T47D (cell line): ENCODE measurements at regions not wholly inside any gene's neighbourhood (a gene's known extent, or its start where the extent isn't known, plus 50 kb on each side); places are given as distances from the start of the nearest gene placed in this dataset.

Experiments
- DNase-seq, 2 experiments: peaks; one replicate each; pipeline versions ENCODE4 v3.0.0 to v3.0.0-alpha.2; 2011 to 2012; ENCODE audit warnings: low read depth in 1 of 2, low spot score in 1 of 2
- JUND ChIP-seq: IDR thresholded peaks from 2 replicates; pipeline ENCODE4 v1.6.1; 2012; ENCODE audit warnings: low read depth
- in situ Hi-C: cut with HindIII; loops from 2 replicates; pipeline ENCODE4 v1.10.0; 2016; ENCODE audit warnings: low sequenced_read_pairs, low pct_unique_long_range_greater_than_20kb

- in situ Hi-C loops, result no loop called here
- no peak for DNase-seq
- no peak for TF ChIP-seq JUND
Observed at GRCh38 chr5:142459209-142459608, 134.4 kb upstream of the SPRY4 start.

- in situ Hi-C loops, result no loop called here
- no peak for DNase-seq
- TF ChIP-seq JUND, result no peak
Observed at GRCh38 chr5:142455856-142456255, 131.0 kb upstream of the SPRY4 start.

GRCh38 chr5:142453932-142454331 is 129.1 kb upstream of the SPRY4 start:
- in situ Hi-C loops, result no loop called here
- TF ChIP-seq JUND, result no peak
- DNase-seq, result no peak

- DNase-seq, result no peak
- in situ Hi-C loops, result no loop called here
- no peak for TF ChIP-seq JUND
Observed at GRCh38 chr5:142450419-142450818, 125.6 kb upstream of the SPRY4 start.

DNA sequence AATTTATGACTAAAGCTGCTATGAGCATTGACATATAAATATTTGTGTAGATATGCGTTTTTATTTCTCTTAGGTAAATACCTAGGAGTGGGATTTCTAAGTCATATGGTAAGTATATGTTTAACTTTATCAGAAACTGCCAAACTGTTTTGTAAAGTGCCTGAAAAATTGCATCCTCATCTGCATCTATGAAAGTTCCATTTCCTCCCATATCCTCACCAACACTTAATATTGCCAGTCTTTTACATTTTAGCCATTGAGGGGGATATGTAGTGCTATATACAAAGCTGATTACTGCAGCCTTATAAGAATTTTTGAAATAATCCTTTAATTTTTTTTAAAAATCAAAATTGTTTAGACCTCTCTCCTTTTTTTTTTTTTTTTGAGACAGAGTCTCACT is 123.1 kb upstream of the SPRY4 start:
- no peak for DNase-seq
- TF ChIP-seq JUND, result no peak
- in situ Hi-C loops, result no loop called here

DNA sequence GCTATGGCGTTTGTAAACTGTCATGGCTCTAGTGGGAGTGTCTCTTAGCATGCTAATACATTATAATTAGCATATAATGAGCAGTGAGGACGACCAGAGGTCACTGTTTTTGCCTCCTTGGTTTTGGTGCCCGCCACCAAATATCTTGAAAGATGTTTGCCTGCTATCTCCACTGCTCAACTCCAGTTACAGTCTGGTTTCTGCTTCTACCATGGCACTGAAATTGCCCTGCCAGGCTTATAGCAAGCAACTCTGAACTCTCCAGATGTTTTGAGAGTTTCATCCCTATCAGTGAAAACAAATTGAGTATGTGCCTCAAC is 122.1 kb upstream of the SPRY4 start:
- TF ChIP-seq JUND, result no peak
- in situ Hi-C loops, result no loop called here
- no peak for DNase-seq

GRCh38 chr5:142446131-142446959 is 121.5 kb upstream of the SPRY4 start:
- DNase-seq, result no peak
- no peak for TF ChIP-seq JUND
- in situ Hi-C loops, result no loop called here

- in situ Hi-C loops, result no loop called here
- no peak for TF ChIP-seq JUND
- DNase-seq, result no peak
Observed at GRCh38 chr5:142445266-142445665, 120.4 kb upstream of the SPRY4 start.

GRCh38 chr5:142441616-142442015 is 116.8 kb upstream of the SPRY4 start:
- in situ Hi-C loops, result no loop called here
- TF ChIP-seq JUND, result no peak

GRCh38 chr5:142439207-142439860 is 114.5 kb upstream of the SPRY4 start:
- in situ Hi-C loops, result no loop called here
- TF ChIP-seq JUND, result no peak

More at GRCh38 chr5:142441616-142442015, 116.8 kb upstream of the SPRY4 start:
- no peak for DNase-seq

DNA sequence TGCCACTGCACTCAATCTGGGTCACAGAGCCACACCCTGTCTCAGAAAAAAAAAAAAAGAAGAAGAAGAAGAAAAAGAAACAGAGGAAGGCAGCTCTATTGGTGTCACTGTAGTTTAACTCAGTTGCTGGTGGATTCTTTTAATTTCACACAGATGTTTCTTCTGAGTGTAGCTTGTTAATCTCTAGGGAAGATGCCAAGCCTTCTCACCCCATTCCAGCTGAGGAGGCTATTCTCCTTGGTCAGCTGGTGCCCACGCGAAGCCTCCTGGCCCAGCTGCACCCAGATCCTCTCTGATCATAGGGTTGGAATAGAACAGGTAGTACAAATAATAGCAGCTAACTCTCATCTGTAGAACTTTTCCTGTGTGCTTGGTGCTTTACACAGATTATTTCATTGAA is 113.8 kb upstream of the SPRY4 start:
- no peak for TF ChIP-seq JUND
- no peak for DNase-seq
- in situ Hi-C loops, result no loop called here

More at GRCh38 chr5:142439207-142439860, 114.5 kb upstream of the SPRY4 start:
- no peak for DNase-seq

- no peak for TF ChIP-seq JUND
- in situ Hi-C loops, result no loop called here
- no peak for DNase-seq
Observed at GRCh38 chr5:142437563-142437962, 112.7 kb upstream of the SPRY4 start.

DNA sequence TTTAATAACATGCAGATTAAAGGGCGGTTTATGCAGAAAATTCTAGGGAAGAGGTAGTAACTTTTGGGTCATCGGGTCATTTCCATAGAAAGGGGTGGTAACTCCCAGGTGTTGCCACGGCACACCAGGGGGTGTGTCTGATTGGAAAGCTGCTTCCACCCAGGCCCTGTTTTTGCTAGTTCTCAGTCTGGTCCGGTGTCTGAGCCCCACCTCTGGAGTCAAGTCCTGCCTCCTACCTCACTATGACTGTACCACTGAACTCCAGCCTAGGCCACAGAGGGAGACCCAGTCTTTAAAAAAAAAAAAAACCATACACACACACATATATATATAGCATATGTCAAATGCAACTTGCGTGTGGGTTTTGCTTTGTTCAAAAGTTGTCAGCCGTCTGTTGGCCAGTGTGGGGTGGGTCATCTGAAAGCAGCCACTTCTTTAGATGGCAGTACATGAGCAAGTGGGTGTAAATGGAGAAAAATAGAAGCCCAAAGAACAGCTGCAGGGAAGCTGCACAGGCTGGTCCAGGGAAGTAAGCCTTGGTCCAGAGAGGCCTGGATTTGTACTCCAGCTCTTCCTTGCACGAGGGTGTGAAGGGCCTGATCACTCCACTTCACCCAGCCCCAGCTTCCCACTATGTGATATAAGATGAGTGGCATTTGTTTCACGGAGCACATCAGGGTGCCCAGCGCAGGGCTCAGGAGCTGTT is 110.7 kb upstream of the SPRY4 start:
- no peak for DNase-seq
- in situ Hi-C loops, result no loop called here
- no peak for TF ChIP-seq JUND
